ENCODE measurements at regions not wholly inside any gene's neighbourhood (a gene's known extent, or its start where the extent isn't known, plus 50 kb on each side); places are given as distances from the start of the nearest gene placed in this dataset.

- TF ChIP-seq CTCF (IDR thresholded peaks at IDR 0.05) (no peak), POLR2A (IDR thresholded peaks at IDR 0.05) (no peak)
These were observed 102.1 kb upstream of the RAP1B start for GRCh38 chr12:68508576-68508975.

Measured in body of pancreas (tissue), 4 donors.